ENCODE measurements at regions not wholly inside any gene's neighbourhood (a gene's known extent, or its start where the extent isn't known, plus 50 kb on each side); places are given as distances from the start of the nearest gene placed in this dataset.
A peak's percentile ranks its signal among the peaks of the same experiment; 100 is the strongest.

- no peak overlapping the region for H3K27ac ChIP-seq
- WGBS, 5 donors = 61 to 87% (median 77%) methylated on average over 3 of the region's 3 CpGs
- no peak for DNase-seq
- H3K27me3 ChIP-seq (replicated peaks in 1 of 7) = no peaks in the 10 kb centered on the region
- TF ChIP-seq POLR2AphosphoS5 (IDR thresholded peaks at IDR 0.05) (no peak), POLR2A (IDR thresholded peaks at IDR 0.05) (no peak)
- TF ChIP-seq, protein P1, sequence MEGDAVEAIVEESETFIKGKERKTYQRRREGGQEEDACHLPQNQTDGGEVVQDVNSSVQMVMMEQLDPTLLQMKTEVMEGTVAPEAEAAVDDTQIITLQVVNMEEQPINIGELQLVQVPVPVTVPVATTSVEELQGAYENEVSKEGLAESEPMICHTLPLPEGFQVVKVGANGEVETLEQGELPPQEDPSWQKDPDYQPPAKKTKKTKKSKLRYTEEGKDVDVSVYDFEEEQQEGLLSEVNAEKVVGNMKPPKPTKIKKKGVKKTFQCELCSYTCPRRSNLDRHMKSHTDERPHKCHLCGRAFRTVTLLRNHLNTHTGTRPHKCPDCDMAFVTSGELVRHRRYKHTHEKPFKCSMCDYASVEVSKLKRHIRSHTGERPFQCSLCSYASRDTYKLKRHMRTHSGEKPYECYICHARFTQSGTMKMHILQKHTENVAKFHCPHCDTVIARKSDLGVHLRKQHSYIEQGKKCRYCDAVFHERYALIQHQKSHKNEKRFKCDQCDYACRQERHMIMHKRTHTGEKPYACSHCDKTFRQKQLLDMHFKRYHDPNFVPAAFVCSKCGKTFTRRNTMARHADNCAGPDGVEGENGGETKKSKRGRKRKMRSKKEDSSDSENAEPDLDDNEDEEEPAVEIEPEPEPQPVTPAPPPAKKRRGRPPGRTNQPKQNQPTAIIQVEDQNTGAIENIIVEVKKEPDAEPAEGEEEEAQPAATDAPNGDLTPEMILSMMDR (IDR thresholded peaks at IDR 0.05 in 8 of 11, conservative IDR thresholded peaks at IDR 0.05 in 3 of 11) = no peak
- peaks cover 0 to 9% (median 0%) of the 10 kb centered on the region in 8 donors for H3K9me3 ChIP-seq
- no peaks in the 10 kb centered on the region for H3K36me3 ChIP-seq
- H3K4me3 ChIP-seq = no peak overlapping the region
- H3K4me1 ChIP-seq = no peaks in the 10 kb centered on the region
- intact Hi-C loops (cut with DNase I; ENCODE audit: low total_unique reads) = no loop called here
Measured at GRCh38 chr3:116947809-116948208, 238.2 kb downstream of the TUSC7 start.

- Histone ChIP-seq H3K9me3 (no peaks in the 10 kb centered on the region), H3K27ac (peak overlapping the region in 1 of 8 donors; percentile 51), H3K4me1 (no peaks in the 10 kb centered on the region), H3K4me3 (no peak overlapping the region), H3K27me3 (replicated peaks in 1 of 7) (no peaks in the 10 kb centered on the region), H3K36me3 (no peaks in the 10 kb centered on the region)
- intact Hi-C loops (cut with DNase I; ENCODE audit: low total_unique reads) = no loop called here
- WGBS, 5 donors = 71 to 86% (median 78%) methylated on average over 7 of the region's 7 CpGs
- DNase-seq = no peak
- TF ChIP-seq, protein P1 (IDR thresholded peaks at IDR 0.05 in 8 of 11, conservative IDR thresholded peaks at IDR 0.05 in 3 of 11) = no peak
- TF ChIP-seq POLR2AphosphoS5 (IDR thresholded peaks at IDR 0.05) (no peak), POLR2A (IDR thresholded peaks at IDR 0.05) (no peak)
Measured at GRCh38 chr3:116950301-116951055, 240.9 kb downstream of the TUSC7 start.

GRCh38 chr3:116951610-116952009 lies 242.0 kb downstream of the TUSC7 start:
- H3K9me3 ChIP-seq = no peaks in the 10 kb centered on the region
- H3K27me3 ChIP-seq (replicated peaks in 1 of 7) = no peaks in the 10 kb centered on the region
- DNase-seq = no peak
- peak overlapping the region in 3 of 8 donors; percentile 14 to 51 (median 37) for H3K27ac ChIP-seq
- no peaks in the 10 kb centered on the region for H3K36me3 ChIP-seq
- intact Hi-C loops (cut with DNase I; ENCODE audit: low total_unique reads) = no loop called here
- WGBS, 5 donors = 71 to 80% (median 74%) methylated on average over 3 of the region's 3 CpGs
- no peak for TF ChIP-seq POLR2AphosphoS5 (IDR thresholded peaks at IDR 0.05)
- TF ChIP-seq, protein P1 (IDR thresholded peaks at IDR 0.05 in 8 of 11, conservative IDR thresholded peaks at IDR 0.05 in 3 of 11) = no peak
- no peaks in the 10 kb centered on the region for H3K4me1 ChIP-seq
- no peak overlapping the region for H3K4me3 ChIP-seq

- H3K4me3 ChIP-seq = no peak overlapping the region
- H3K9me3 ChIP-seq = no peaks in the 10 kb centered on the region
- intact Hi-C loops (cut with DNase I; ENCODE audit: low total_unique reads) = no loop called here
- WGBS, 5 donors = 43 to 84% (median 52%) methylated on average over 3 of the region's 3 CpGs
- no peak for DNase-seq
- no peaks in the 10 kb centered on the region for H3K36me3 ChIP-seq
- H3K4me1 ChIP-seq = no peaks in the 10 kb centered on the region
- H3K27me3 ChIP-seq (replicated peaks in 1 of 7) = no peaks in the 10 kb centered on the region
- peak overlapping the region in 1 of 8 donors; percentile 10 for H3K27ac ChIP-seq
- TF ChIP-seq, protein P1 (IDR thresholded peaks at IDR 0.05 in 8 of 11, conservative IDR thresholded peaks at IDR 0.05 in 3 of 11) = no peak
- TF ChIP-seq POLR2AphosphoS5 (IDR thresholded peaks at IDR 0.05) (no peak), POLR2A (IDR thresholded peaks at IDR 0.05) (no peak)
Measured at GRCh38 chr3:116958291-116958690, 248.7 kb downstream of the TUSC7 start.

Data from spleen (tissue), 11 donors.